ENCODE measurements at regions not wholly inside any gene's neighbourhood (a gene's known extent, or its start where the extent isn't known, plus 50 kb on each side); places are given as distances from the start of the nearest gene placed in this dataset.
"Not testable (repeated sequence)": the region's sequence is repeated elsewhere in the genome, so short reads cannot be mapped to it uniquely, and the experiment has no call there.

DNA sequence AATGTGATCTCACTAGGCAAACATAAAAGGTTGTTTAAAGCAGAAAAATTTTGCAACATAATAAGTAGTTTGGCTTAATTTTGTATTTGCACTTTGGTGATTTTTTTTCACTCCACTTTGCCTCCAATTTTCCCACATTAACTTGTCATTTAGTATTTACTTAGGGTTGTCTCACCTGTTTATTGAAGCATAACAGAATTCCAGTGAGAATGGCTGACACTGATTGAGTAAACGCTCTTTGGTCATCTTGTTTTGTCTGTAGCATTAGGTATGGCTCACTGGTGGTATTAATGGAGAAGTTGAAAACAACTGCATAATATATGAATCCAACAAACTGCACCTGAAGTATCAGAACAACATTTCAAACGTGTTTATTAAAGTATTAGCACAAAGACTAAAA, 799.5 kb upstream of the ADGRL3 start:
- DNase-seq: no peak

DNA sequence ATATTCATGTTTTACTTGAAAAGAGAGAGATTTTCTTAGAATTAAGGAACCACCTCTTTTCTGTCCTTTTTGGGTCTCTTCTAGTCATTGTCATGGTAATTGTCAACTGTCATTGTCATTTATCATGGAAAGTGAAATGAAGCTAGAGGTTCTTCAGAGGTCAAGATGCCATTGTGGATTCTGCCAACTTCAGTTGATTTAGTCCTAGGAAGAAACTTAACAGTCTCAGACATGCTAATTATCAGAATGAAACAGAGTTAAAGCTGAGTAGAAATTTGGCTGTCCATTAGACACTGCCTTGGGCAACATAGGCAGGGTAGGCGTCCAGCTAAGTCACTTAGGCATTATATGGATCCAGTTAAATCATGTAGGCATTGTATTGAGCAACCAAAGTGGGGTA, 796.1 kb upstream of the ADGRL3 start:
- no peak for DNase-seq

DNA sequence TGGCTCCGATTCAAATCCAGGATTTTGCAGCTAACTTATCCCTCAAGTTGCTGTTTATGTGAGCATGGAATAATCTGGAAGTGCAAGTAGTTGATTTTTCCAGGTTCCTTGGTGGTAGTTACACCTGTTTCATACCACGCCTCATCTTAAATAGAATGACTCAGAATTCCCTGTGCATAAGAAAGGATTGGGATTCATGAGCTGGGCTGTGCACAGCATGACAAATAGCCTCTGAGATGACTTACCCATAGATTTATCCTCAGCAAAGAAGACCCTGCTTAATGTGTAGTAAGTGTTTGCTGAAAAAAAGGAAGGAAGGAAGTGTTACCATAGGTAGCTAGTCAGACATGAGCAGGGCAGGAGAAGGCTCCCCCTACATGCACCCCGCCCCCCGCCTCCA, 777.7 kb upstream of the ADGRL3 start:
- no peak for DNase-seq

DNA sequence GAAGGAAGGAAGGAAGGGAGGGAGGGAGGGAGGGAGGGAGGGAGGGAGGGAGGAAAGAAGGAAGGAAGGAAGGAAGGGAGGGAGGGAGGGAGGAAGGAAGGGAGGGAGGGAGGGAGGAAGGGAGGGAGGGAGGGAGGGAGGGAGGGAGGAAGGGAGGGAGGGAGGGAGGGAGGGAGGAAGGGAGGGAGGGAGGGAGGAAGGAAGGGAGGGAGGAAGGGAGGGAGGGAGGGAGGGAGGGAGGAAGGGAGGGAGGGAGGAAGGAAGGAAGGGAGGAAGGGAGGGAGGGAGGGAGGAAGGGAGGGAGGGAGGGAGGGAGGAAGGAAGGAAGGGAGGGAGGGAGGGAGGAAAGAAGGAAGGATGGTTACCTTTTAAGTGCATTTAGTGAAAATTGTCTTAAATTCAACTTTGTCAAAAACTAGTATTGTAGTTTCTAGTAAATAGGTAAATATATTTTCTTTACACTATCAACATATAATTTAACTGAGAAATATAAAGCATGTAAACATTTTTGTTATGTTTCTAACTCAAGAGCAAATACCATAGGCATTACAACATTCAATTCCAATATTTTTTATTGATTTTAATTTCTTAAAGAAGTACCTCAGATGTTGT, 776.4 kb upstream of the ADGRL3 start:
- not testable (repeated sequence) for DNase-seq

DNA sequence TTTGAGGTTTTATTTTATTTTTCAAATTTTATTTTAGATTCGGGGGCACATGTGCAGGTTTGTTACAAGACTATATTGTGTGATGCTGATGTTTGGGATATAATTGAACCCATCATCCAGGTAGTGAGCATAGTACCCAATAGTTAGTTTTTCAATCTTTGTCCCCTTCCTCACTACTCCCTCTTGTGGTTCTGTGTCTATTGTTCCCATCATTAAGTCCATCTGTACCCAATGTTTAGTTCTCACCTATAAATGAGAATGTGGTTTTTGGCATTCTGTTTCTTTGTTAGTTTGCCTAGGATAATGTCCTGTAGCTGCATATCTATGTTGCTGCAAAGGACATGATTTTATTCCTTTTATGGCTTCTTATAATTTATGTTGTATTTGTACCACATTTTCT, 767.2 kb upstream of the ADGRL3 start:
- DNase-seq: no peak

DNA sequence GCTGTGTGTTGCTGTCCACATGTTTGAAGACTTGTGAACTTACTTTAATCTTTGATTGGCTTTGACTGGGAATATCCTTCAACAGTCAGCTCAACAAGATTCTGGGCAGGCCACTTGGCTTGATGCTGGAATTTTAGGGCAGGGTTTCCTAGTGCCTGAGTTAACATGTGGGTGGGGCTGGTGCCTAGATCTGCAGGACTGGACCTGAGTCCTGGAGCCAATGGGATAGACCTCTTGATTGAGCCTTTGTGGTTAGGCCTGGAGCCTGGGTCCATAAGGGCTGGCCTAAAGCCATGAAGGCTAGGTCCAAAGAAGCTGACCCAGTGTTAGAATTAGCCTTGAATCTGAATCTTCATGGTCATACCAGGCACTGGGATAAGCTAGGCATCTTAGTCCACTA, 757.1 kb upstream of the ADGRL3 start:
- no peak for DNase-seq

DNA sequence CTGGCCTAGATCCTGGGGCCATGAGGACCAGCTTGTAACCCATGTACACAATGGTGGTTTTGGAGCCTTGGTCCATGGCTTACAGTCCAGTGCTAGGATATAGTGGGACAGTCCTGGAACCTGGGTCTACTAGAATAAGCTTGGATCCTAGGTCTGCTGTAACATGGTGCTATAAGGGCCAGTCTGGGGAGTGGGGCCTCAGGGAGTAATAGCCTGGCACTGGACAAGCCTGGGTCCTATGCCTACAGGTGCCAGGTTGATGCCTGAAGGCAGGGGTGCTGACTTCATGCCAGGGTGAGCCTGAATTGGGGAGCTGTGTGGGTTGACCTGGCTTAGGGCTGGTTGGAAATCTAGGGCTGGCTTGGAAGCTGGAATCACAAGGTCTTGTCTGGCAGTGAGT, 756.3 kb upstream of the ADGRL3 start:
- DNase-seq: no peak

DNA sequence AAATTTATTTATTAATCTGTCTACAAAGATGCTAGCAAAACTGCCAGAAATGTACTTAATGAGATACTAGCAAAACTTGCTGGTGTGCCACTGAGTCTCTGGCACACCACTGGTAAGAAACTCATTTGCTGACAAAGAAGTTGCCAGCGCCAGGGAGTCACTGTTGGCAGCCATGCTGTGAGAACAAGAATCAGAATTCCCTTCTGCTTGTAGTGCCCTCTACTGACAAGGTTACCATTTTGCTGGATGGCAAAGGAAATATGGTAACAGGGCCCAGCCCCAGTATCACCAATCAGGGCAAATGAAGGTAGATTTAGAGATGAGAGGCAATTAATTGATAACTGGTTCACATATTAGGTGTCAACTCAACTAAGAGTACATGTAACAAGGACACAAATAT, 750.1 kb upstream of the ADGRL3 start:
- no peak for DNase-seq

DNA sequence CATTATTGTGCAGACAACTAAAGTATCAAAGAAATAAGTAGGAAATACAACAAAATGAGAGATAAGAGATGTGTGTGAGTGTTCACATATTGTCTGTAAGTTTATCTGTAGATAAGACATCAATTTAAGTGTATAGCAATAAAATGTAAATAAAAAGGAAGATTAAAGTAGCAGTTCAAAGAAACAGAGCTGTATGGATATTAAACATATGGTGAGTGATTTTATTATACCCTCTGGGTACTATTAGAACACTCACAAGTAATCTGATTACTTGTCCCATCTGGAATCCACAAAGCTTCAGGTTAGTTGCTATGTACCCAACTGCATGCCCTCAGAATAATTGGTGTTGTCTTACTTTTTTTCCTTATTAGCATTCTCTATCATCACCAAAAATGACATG, 747.9 kb upstream of the ADGRL3 start:
- no peak for DNase-seq

DNA sequence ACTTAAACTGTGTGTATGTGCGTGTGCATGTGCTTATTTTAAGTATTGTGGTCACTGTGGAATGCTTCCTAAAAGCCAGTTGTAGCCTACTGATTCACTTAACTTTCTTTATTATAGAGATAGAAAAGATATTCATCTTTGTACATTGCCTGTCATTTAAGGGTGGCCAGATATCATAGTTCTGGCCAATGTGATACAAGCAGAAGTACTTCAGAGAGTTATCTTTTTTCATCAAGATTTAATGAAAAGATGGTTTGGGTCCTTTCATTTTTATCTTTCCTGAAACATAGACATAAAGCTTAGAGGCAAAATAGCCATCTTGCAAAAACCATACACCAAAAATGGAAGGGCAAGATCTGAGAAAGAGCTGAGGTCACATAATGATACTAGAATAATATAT, 744.7 kb upstream of the ADGRL3 start:
- no peak for DNase-seq

DNA sequence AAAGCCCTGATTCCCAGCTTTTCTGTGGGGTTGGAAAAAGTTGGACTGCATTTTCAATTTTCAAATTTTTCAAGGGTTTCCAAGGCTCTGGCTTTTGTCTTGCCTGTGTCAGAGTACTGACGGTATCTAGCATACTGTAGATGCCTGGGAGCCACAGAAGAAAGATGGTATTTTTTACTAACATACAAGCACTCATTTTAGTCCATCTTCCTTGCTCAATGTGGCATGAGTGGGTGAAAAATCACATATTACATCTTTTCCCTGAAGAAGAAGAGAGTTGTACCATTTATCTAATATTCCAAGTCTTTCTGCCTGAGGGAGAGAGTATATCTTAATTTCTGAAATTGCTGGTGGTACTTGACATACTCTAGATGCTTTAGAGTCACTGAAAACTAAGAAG, 738.6 kb upstream of the ADGRL3 start:
- DNase-seq: no peak

DNA sequence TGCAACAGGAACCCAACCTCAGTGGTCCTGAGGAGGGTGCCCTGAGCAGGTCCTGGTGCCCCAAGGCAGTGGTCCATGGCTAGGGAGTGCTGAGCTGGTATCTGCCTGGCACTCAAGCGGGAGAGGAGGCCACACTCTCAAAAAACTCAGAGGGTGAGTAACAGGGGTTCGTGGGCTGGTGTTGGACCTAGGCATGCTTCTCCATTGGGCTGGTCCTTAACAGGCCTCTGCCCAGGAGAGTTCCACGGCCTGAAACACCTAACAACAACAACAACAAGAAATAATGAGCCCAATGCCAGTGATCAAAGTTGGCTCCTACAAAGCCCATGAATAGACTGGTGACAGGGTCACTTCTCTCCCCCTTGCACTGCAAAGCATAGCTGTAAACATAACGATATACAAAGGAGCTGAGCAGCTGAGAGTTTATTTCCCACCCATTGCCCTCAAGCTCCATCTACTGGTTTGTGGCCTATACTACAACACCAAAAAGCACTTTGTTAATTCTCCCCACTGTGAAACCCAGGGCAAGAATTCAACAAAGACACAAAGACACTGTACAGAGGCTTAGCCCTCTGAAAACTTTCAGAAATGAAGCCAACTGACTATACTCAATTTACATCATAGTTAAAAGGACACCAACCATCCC, 736.1 kb upstream of the ADGRL3 start:
- DNase-seq: no peak

DNA sequence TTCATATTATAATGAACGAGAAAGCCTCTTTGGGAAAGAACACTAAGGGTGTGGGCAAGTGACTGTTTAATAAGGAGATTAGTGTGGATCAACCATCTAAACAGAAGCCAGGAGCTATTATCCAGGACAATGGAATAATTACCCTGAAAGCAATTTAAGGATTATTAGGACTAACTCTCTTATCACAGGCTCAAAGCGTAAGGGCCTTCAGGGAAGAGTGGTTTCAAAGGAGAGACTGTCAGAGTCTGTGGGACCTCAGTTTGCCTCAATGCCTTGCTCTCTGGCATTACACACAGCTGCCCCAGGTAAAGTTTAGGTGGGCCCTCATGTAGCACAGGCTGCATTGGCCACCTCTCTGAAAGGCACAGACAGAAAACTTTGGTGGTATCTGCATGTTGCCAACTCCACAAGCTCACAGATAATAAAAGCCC, 717.2 kb upstream of the ADGRL3 start:
- no peak for DNase-seq

DNA sequence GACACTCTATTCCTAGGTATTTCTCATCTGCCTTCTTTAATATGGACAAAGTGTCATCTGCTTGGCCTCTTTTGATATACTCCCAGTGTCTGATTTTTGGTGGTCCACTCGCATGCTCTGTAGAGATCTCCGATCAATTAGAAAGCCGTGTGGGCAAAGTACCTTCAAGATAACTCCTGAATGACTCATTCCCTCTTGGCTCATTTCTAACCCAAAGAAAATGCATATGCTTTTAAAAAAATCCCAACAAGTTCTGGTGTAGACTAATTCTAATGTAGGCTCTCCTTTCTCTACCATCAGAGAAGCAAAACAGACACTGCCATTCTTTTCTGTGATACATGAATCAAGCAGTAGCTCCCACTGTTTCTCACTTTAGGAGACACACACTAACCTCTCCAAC, 714.9 kb upstream of the ADGRL3 start:
- no peak for DNase-seq

DNA sequence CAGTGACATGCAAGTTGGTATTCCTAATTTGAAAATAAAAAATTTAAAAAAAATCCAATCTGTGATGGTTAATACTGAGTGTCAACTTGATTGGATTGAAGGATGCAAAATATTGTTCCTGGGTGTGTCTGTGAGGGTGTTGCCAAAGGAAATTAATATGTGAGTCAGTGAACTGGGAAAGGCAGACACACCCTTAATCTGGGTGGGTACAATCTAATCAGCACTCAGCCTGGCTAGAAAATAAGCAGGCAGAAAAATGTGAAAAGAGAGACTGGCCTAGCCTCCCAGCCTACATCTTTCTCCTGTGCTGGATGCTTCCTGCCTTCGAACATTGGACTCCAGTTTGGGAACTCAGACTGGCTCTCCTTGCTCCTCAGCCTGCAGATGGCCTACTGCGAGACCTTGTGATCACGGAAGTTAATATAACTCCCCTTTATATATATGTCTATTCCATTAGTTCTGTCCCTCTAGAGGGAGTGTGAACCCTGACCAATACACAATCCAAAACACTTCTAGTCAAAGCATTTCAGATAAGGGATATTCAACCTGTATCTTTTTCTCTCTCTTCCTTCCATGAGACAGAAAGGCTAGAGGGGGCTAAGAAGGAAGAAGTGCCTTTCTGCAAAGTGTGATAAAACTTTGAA, 712.9 kb upstream of the ADGRL3 start:
- not testable (repeated sequence) for DNase-seq

DNA sequence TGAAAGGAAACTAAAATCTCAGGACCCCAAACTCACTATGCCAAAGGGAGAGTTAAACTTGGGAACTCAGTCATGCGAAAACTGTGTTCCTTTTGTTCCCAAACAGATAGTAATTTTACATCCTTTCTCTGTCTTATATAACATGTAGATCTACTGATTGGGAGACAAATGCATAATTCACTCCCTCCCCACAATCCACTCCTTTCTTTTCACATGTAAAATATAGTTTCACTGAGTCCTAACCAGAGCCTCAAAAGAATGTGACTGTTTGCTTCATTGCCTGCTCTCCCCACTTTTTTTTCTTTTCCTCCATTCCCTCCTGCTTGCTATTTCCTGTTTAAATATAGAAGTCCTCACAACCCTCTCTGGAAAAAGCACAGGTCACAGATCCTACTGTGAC, 699.3 kb upstream of the ADGRL3 start:
- no peak for DNase-seq

DNA sequence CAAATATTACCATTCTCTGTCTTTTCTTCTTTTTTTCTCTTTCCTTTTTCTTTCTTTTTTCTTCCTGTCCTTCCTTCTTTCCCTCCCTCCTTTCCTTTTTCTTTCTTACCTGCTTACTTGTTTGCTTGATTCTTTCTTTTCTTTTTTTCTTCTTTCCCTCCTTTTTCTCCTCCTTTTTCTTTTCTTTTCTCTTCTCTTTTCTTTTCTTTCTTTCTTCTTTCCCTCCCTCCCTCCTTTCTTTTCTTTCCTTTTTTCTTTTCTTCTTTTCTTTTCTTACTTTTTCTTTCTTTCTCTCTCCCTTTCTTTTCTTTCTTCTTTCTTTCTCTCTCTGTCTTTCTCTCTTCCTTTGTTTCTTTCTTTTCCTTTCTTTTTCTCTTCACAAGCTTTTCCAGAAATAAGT, 697.4 kb upstream of the ADGRL3 start:
- DNase-seq: no peak

DNA sequence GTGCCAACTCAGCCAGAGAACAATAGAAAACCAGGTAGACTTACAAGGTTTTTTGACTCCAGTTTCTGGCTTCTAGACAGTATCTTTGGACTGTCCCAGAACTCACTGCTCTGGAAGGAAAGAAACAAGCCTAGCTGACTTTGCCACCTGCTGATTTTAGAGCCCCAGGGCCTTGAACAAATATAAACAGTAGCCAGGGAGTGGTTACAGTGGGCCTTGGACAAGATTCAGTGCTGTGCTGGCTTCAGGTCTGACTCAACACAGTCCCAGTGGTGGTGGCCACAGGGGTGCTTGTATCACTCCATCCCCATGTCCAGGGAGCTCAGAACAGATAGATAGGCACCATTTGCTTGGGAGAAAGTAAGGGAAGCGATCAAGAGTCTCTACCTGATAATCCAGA, 694.1 kb upstream of the ADGRL3 start:
- DNase-seq: no peak

DNA sequence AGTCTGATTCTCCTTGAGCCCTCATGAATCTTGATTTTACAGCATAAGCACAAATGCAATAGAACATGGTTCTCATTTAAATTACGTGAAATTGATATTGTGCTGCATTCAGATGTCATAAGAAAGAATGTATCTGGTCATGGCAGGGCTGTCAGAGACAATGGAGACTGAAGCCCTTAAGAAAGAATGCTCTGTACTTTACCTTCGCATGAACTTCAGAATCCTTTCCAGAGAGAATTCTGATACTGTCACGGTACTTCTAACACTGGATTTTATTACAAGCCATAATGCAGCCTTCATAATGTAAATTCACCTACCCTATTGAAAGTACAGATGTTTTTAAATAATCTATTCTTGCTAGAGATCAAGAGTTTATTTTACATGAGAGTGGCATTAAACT, 677.9 kb upstream of the ADGRL3 start:
- no peak for DNase-seq

DNA sequence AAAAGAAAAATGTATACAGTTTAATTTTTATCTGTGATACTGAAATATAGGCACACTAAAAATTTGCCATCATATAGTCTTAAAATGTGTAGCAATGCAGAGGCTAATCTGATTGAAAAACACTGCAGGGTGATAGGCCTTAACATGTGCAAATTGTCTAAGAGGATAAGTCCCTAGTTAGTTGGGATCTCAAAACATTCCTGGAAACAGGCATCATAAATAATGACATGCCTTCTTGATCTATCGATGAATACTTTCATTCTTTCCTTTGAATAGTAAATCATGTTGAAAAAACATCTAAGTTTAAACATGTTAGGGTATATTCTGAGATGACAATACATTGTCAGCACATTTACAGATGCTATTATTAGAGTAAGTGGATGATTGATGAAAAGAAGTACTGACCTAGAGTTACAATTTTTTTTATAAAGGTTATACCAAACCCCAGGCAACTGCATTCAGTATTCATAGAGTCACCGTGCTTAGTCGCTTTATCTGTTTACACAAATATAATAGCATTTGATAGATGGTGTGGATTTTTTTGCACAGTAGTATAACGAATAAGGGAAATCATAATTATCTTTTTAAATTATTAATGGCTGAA, 668.2 kb upstream of the ADGRL3 start:
- DNase-seq: no peak

DNA sequence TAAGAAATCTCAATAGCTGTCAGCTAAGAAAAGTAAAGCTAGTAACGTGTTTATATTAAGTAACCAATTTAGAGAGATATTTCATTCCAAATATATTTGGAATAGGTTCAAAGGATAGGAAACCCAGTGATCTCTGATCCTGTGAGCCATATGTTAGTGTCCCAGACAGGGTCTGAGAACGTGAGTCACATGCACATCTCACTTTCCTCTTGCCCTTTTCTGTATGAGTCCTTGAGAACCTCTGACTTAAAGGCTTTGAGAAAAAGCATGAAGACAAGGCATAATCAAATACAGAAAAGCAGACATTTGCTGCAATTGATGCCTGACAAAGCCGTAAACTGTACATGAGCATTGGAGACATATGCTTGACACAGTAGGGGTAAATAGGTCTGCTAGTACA, 655.1 kb upstream of the ADGRL3 start:
- no peak for DNase-seq

DNA sequence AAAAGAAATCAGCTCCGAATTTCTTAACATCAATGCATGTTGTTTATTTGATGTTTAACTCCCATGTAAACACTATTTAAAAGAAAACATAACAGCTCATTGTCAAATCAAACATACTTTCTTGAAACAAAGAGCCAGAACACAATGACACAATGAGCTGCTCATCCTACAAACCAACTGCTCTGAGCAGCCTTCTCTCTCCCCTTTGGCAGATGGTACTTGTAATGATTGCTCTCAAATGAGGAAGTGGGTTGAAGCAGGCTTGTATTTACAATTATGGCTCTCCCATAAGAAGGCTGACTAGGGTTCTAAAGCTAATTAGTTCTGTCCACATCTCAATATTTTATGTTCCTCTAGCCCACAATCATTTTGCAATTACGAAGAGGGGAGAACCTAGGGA, 637.8 kb upstream of the ADGRL3 start:
- DNase-seq: no peak

DNA sequence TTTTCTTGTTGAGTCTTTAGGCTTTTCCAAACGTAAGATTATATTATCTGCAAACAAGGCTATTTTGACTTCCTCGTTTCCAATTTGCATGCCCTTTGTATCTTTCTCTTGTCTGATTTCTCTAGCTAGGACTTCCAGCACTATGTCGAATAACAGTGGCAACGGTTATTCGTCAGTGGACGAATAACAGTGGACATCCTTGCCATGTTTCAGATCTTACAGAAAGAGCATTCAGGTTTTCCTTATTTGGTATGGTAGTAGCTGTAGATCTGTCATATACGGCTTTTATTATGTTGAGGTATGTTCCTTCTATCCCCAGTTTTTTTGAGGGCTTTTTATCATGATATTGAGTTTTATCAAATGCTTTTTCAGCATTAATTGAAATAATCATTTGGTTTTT, 634.6 kb upstream of the ADGRL3 start:
- no peak for DNase-seq

DNA sequence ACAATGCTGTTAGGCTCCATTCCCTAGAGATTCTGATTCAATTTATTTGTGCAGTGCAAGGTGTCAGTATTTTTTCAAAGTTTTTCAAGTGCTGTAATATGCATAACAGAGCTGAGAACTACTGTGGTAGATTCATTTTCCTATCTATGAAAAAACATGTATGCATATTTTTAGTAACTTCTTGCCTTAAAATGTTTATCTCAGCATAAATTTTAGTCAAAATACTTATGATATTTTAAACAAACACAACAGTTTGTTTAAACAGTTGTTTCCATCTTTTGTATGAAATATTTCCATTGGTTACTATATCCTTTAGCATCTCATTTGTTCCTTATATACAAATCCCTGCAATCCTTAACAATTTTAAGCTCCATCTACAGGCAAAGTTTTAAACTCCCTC, 624.8 kb upstream of the ADGRL3 start:
- DNase-seq: no peak

All from T1000 (cell line).